Hippocampal formation (tissue), 2 donors: ENCODE measurements at regions not wholly inside any gene's neighbourhood (a gene's known extent, or its start where the extent isn't known, plus 50 kb on each side); places are given as distances from the start of the nearest gene placed in this dataset.

Experiments used
- DNase-seq, 2 donors: peaks; one replicate each; lab custom pipeline; 2025; lab: John Stamatoyannopoulos, UW

GRCh38 chr22:27662359-27663301, 138.9 kb downstream of the MN1 start:
- peak in 1 of 2 donors; percentile 19 for DNase-seq

- no peak for DNase-seq
These were observed 137.7 kb downstream of the MN1 start for GRCh38 chr22:27663812-27664211.

GRCh38 chr22:27666272-27666997, 135.1 kb downstream of the MN1 start:
- no peak for DNase-seq

GRCh38 chr22:27667121-27667843, 134.3 kb downstream of the MN1 start:
- no peak for DNase-seq

- no peak for DNase-seq
These were observed 132.4 kb downstream of the MN1 start for GRCh38 chr22:27668828-27669797.

- no peak for DNase-seq
These were observed 131.6 kb downstream of the MN1 start for GRCh38 chr22:27669798-27670599.

GRCh38 chr22:27670701-27671412, 130.7 kb downstream of the MN1 start:
- peak; percentile 8 to 16 for DNase-seq

- DNase-seq, result no peak
These were observed 130.1 kb downstream of the MN1 start for GRCh38 chr22:27671413-27671935.

GRCh38 chr22:27672721-27673418, 128.7 kb downstream of the MN1 start:
- no peak for DNase-seq

GRCh38 chr22:27673839-27674238, 127.7 kb downstream of the MN1 start:
- peak in 1 of 2 donors; percentile 30 for DNase-seq

GRCh38 chr22:27674261-27674923, 127.2 kb downstream of the MN1 start:
- no peak for DNase-seq

GRCh38 chr22:27676545-27677213, 124.9 kb downstream of the MN1 start:
- DNase-seq, result no peak

- no peak for DNase-seq
These were observed 123.6 kb downstream of the MN1 start for GRCh38 chr22:27677905-27678458.

GRCh38 chr22:27679176-27679575, 122.4 kb downstream of the MN1 start:
- no peak for DNase-seq

- no peak for DNase-seq
These were observed 121.7 kb downstream of the MN1 start for GRCh38 chr22:27679693-27680488.

GRCh38 chr22:27680636-27681035, 120.9 kb downstream of the MN1 start:
- no peak for DNase-seq
